GM12878 (cell line): ENCODE measurements at regions not wholly inside any gene's neighbourhood (a gene's known extent, or its start where the extent isn't known, plus 50 kb on each side); places are given as distances from the start of the nearest gene placed in this dataset.
"Not testable (repeated sequence)": the region's sequence is repeated elsewhere in the genome, so short reads cannot be mapped to it uniquely, and the experiment has no call there.

Experiments
- ATAC-seq: fragments of 200-7000 bp; cut with Tn5 transposase; 3 replicates; pipeline ENCODE4 v1.9.1; 2020; ENCODE audit warnings: mild to moderate bottlenecking, moderate library complexity
- BruUV-seq: library from RNA; stranded (reverse); fragments of 400-500 nt; replicated peaks from 2 replicates; lab custom pipeline; 2021; lab: Mats Ljungman, UMichigan
- CTCF ChIA-PET: fragments of 300-600 bp; sonication (Branson Sonifier 250); formaldehyde crosslinking; extraction: SDS; loops from one replicate; lab custom pipeline; 2021; ENCODE audit warnings: inconsistent platforms; lab: Yijun Ruan, JAX
- POLR2A ChIA-PET: fragments of 350-600 bp; formaldehyde crosslinking; extraction: SDS; loops from one replicate; lab custom pipeline; 2021; ENCODE audit warnings: inconsistent platforms; lab: Charles Lee
- RAD21 ChIA-PET: fragments of 300-600 bp; sonication (Branson Sonifier 250); formaldehyde crosslinking; loops from one replicate; lab custom pipeline; 2023; ENCODE audit warnings: antibody characterized with exemption; ENCODE audit not compliant: unreplicated experiment; lab: Charles Lee
- SMC1A ChIA-PET: fragments of 300-600 bp; sonication (Branson Sonifier 250); formaldehyde crosslinking; loops from one replicate; lab custom pipeline; 2023; ENCODE audit not compliant: unreplicated experiment, uncharacterized antibody; lab: Charles Lee
- DNase-seq: peaks from one replicate; pipeline ENCODE4 v3.0.0-alpha.2; 2011; ENCODE audit warnings: low read depth, low spot score
- FAIRE-seq: peaks from 3 replicates; lab custom pipeline; 2011; peaks lifted over from hg19 to GRCh38; lab: Jason Lieb, UNC
- H2AFZ ChIP-seq: 2 replicates; pipeline ENCODE4 v1.6.0; 2011; ENCODE audit warnings: low read depth, low read length, control low read depth; ENCODE audit not compliant: control insufficient read depth
- H3K27ac ChIP-seq: 2 replicates; pipeline ENCODE4 v1.5.1; 2011; ENCODE audit warnings: control low read depth; ENCODE audit not compliant: control insufficient read depth, insufficient read depth
- H3K27me3 ChIP-seq, 2 experiments: replicated peaks in 1 of 2; 2 replicates each; pipeline versions ENCODE4 v1.6.0 to v1.6.1; 2011; ENCODE audit warnings: low read length in 1 of 2; ENCODE audit not compliant: control insufficient read depth in 2 of 2, insufficient read depth in 2 of 2
- H3K36me3 ChIP-seq, 2 experiments: 2 replicates each; pipeline ENCODE4 v1.5.1; 2011; ENCODE audit warnings: low read length in 1 of 2; ENCODE audit not compliant: control insufficient read depth in 2 of 2, insufficient read depth in 2 of 2
- H3K4me1 ChIP-seq: 2 replicates; pipeline ENCODE4 v1.6.1; 2011; ENCODE audit warnings: mild to moderate bottlenecking, low read length, moderate library complexity, mixed read lengths; ENCODE audit not compliant: control insufficient read depth, insufficient read depth
- H3K4me2 ChIP-seq: 2 replicates; pipeline ENCODE4 v1.6.0; 2011; ENCODE audit warnings: control low read depth; ENCODE audit not compliant: control insufficient read depth, insufficient read depth
- H3K4me3 ChIP-seq: fragments of 200-600 bp; sonication (generic); 2 replicates; pipeline ENCODE4 v1.5.1; 2016
- H3K79me2 ChIP-seq: 2 replicates; pipeline ENCODE4 v1.6.0; 2011; ENCODE audit warnings: low read length; ENCODE audit not compliant: control insufficient read depth, insufficient read depth
- H3K9ac ChIP-seq: 2 replicates; pipeline ENCODE4 v1.8.0; 2011; ENCODE audit warnings: low read length, control low read depth, mixed read lengths; ENCODE audit not compliant: control insufficient read depth, insufficient read depth
- H3K9me3 ChIP-seq: replicated peaks from 3 replicates; pipeline ENCODE4 v1.5.1; 2011; ENCODE audit warnings: mild to moderate bottlenecking, low read length; ENCODE audit not compliant: control insufficient read depth, insufficient read depth
- H4K20me1 ChIP-seq: 2 replicates; pipeline ENCODE4 v1.6.0; 2011; ENCODE audit not compliant: control insufficient read depth, insufficient read depth
- ETV6 ChIP-seq, 2 experiments: fragments of 450-650 bp in 1 of 2; IDR thresholded peaks in 1 of 2; conservative IDR thresholded peaks in 1 of 2; 2 replicates each; pipeline ENCODE4 v1.6.1; 2014; ENCODE audit warnings: antibody characterized with exemption in 1 of 2, borderline replicate concordance in 1 of 2, low read depth in 1 of 2, mild to moderate bottlenecking in 1 of 2, moderate library complexity in 1 of 2
- HDAC6 ChIP-seq: fragments of 200-600 bp; sonication (generic); IDR thresholded peaks from one replicate; pipeline ENCODE4 v1.8.0; 2017; ENCODE audit warnings: antibody characterized with exemption; ENCODE audit not compliant: unreplicated experiment
- LARP7 ChIP-seq: fragments of 450-650 bp; IDR thresholded peaks from 2 replicates; pipeline ENCODE4 v1.6.1; 2017; ENCODE audit warnings: mild to moderate bottlenecking
- RB1 ChIP-seq: fragments of 450-650 bp; formaldehyde crosslinking; IDR thresholded peaks from 2 replicates; pipeline ENCODE4 v1.6.1; 2017; ENCODE audit warnings: mild to moderate bottlenecking, borderline replicate concordance
- STAT1 ChIP-seq: fragments of 450-650 bp; conservative IDR thresholded peaks from 2 replicates; pipeline ENCODE4 v1.6.1; 2014; ENCODE audit warnings: antibody characterized with exemption, mild to moderate bottlenecking
- ZNF274 ChIP-seq: IDR thresholded peaks from one replicate; pipeline ENCODE4 v1.8.0; 2011; ENCODE audit not compliant: insufficient read length, insufficient read depth
- WGBS: methylation state at CpG from one replicate; pipeline ENCODE4 v1.1.6; 2016; ENCODE audit warnings: low lambda C conversion rate; ENCODE audit not compliant: insufficient replicate concordance, insufficient coverage; ENCODE audit errors: missing lambda C conversion rate; 5-methylcytosine and 5-hydroxymethylcytosine counted together
- in situ Hi-C: fragments of 300-500 bp; cut with MboI; formaldehyde crosslinking; loops from 9 replicates; pipeline ENCODE4 v1.14.3; 2018; ENCODE audit warnings: mixed read lengths
- intact Hi-C: fragments of 100-400 bp; cut with micrococcal nuclease; formaldehyde crosslinking; loops from one replicate; pipeline ENCODE4 v1.14.2; 2022; ENCODE audit not compliant: unreplicated experiment
- TF ChIP-seq, protein P1 (sequence below), 3 experiments: IDR thresholded peaks in 2 of 3; conservative IDR thresholded peaks in 1 of 3; 2 replicates each; pipeline ENCODE4 v1.5.1; 2011; ENCODE audit warnings: low read depth in 3 of 3, low read length in 3 of 3, mild to moderate bottlenecking in 3 of 3, control low read depth in 2 of 3, moderate library complexity in 2 of 3, inconsistent platforms in 1 of 3, mixed read lengths in 1 of 3; ENCODE audit not compliant: control insufficient read depth in 2 of 3, insufficient read depth in 1 of 3; ENCODE audit errors: extremely low read depth in 1 of 3

DNA sequence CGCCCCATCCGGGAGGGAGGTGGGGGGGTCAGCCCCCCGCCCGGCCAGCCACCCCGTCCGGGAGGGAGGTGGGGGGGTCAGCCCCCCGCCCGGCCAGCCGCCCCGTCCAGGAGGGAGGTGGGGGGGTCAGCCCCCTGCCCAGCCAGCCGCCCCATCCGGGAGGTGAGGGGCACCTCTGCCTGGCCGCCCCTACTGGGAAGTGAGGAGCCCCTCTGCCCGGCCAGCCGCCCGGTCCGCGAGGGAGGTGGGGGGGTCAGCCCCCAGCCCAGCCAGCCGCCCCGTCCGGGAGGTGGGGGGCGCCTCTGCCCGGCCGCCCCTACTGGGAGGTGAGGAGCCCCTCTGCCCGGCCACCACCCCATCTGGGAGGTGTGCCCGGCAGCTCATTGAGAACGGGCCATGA, 76.6 kb upstream of the MS4A8 start:
- RAD21 ChIA-PET, H3K27me3 ChIP-seq, H3K36me3 ChIP-seq, POLR2A ChIA-PET, FAIRE-seq, H4K20me1 ChIP-seq, H3K4me3 ChIP-seq, BruUV-seq, in situ Hi-C loops, DNase-seq, H2AFZ ChIP-seq, H3K27ac ChIP-seq, SMC1A ChIA-PET, ATAC-seq, H3K9ac ChIP-seq, H3K79me2 ChIP-seq, CTCF ChIA-PET, H3K9me3 ChIP-seq, intact Hi-C loops, H3K4me2 ChIP-seq, H3K4me1 ChIP-seq: not testable (repeated sequence)
- WGBS: no CpG with 5 or more reads among the region's 27 CpGs

DNA sequence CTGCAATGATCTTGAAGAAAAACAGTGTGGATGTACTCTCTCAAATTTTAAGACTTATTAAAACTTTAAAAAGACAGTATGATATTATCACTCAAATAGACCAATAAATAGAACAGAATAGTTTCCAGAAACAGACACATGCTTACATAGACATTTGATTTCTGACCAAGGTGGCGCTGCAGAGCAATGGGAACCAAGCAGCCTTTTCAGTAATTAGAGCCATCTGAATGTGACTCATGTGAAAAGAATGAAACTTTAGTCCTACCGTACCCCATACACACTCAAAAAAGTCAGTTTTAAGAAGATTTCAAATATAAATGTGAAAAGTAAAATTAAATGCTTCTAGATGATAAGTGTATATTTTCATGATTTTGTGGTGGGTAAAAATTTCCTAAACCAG, 74.2 kb upstream of the MS4A8 start:
- no peak overlapping the region for H3K27ac ChIP-seq
- H4K20me1 ChIP-seq: no peaks in the 10 kb centered on the region
- BruUV-seq: no TSS peak
- RAD21 ChIA-PET: no interaction called here
- WGBS: 50% methylated on average over 2 of the region's 2 CpGs
- CTCF ChIA-PET: no interaction called here
- H3K9me3 ChIP-seq: no peaks in the 10 kb centered on the region
- in situ Hi-C loops (no loop called here), intact Hi-C loops (no loop called here)
- ATAC-seq (peak; percentile 61), FAIRE-seq (no peak), DNase-seq (no peak)
- no peak overlapping the region for H3K9ac ChIP-seq
- H3K4me3 ChIP-seq: no peak overlapping the region
- H3K79me2 ChIP-seq: no peaks in the 10 kb centered on the region
- no peaks in the 10 kb centered on the region for H3K36me3 ChIP-seq
- SMC1A ChIA-PET: no interaction called here
- no peaks in the 10 kb centered on the region for H3K4me1 ChIP-seq
- POLR2A ChIA-PET: no interaction called here
- no peak overlapping the region for H2AFZ ChIP-seq
- TF ChIP-seq LARP7 (no peak), ZNF274 (no peak), RB1 (no peak), HDAC6 (no peak), STAT1 (no peak), ETV6 (conservative IDR thresholded peaks at IDR 0.05 in 1 of 2, IDR thresholded peaks at IDR 0.05 in 1 of 2; ENCODE audit: borderline replicate concordance in 1 of 2, low read depth in 1 of 2) (no peak)
- TF ChIP-seq, protein P1, sequence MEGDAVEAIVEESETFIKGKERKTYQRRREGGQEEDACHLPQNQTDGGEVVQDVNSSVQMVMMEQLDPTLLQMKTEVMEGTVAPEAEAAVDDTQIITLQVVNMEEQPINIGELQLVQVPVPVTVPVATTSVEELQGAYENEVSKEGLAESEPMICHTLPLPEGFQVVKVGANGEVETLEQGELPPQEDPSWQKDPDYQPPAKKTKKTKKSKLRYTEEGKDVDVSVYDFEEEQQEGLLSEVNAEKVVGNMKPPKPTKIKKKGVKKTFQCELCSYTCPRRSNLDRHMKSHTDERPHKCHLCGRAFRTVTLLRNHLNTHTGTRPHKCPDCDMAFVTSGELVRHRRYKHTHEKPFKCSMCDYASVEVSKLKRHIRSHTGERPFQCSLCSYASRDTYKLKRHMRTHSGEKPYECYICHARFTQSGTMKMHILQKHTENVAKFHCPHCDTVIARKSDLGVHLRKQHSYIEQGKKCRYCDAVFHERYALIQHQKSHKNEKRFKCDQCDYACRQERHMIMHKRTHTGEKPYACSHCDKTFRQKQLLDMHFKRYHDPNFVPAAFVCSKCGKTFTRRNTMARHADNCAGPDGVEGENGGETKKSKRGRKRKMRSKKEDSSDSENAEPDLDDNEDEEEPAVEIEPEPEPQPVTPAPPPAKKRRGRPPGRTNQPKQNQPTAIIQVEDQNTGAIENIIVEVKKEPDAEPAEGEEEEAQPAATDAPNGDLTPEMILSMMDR (IDR thresholded peaks at IDR 0.05 in 2 of 3, conservative IDR thresholded peaks at IDR 0.05 in 1 of 3; ENCODE audit: control insufficient read depth in 2 of 3, extremely low read depth in 1 of 3, insufficient read depth in 1 of 3, low read depth in 3 of 3, low read length in 3 of 3): peak; percentile 17 to 22 (median 20); a peak in 3 of 6 replicates
- TF ChIP-seq, all 136 proteins: peak for 1
- Histone ChIP-seq H3K4me2 (no peak overlapping the region), H3K27me3 (no peaks in the 10 kb centered on the region)
